Mesothelial cell of epicardium (in vitro differentiated cells): ENCODE measurements at regions not wholly inside any gene's neighbourhood (a gene's known extent, or its start where the extent isn't known, plus 50 kb on each side); places are given as distances from the start of the nearest gene placed in this dataset.
A peak's percentile ranks its signal among the peaks of the same experiment; 100 is the strongest.
"Not testable (repeated sequence)": the region's sequence is repeated elsewhere in the genome, so short reads cannot be mapped to it uniquely, and the experiment has no call there.

ENCODE experiments used
- DNase-seq, 2 experiments: peaks; one replicate each; pipeline ENCODE4 v3.0.0; 2021; ENCODE audit warnings: low spot score in 2 of 2; ENCODE audit not compliant: unreplicated experiment in 2 of 2
- H3K27ac Mint-ChIP-seq: 2 replicates; pipeline ENCODE4 v1.8.0; 2021; ENCODE audit warnings: mixed read lengths
- H3K27me3 Mint-ChIP-seq: 2 replicates; pipeline ENCODE4 v1.8.0; 2021; ENCODE audit warnings: low read depth, mixed read lengths
- H3K36me3 Mint-ChIP-seq: 2 replicates; pipeline ENCODE4 v1.8.0; 2021; ENCODE audit warnings: mixed read lengths
- H3K4me1 Mint-ChIP-seq: 2 replicates; pipeline ENCODE4 v1.8.0; 2021; ENCODE audit warnings: mixed read lengths
- H3K4me3 Mint-ChIP-seq: 2 replicates; pipeline ENCODE4 v1.8.0; 2021; ENCODE audit warnings: mild to moderate bottlenecking, moderate library complexity, mixed read lengths
- H3K9me3 Mint-ChIP-seq: 2 replicates; pipeline ENCODE4 v1.8.0; 2021; ENCODE audit warnings: mixed read lengths
- CTCF ChIP-seq: fragments of 200-600 bp; sonication (generic); IDR thresholded peaks from one replicate; pipeline ENCODE4 v1.5.0; 2021; ENCODE audit warnings: antibody characterized with exemption; ENCODE audit not compliant: unreplicated experiment

DNA sequence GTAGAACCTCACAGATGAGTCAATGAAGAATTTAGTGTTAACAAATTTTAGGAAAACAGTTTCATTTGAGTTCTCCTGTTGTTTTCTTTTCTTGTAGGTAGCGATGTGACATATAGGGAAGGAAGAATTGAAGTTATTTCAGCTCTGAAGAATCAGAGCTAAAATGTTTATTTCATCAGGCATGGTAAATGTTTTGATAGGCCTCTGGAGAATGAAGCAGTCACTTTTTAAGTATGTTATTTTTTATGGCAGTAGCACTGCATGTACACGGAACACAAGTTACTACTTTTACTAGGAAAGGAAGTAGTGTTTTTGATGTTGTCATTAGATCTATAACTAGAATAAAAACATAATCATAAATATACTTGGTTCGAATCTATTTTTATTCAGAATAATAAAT is 1357.3 kb upstream of the CITED2 start:
- Mint-ChIP-seq H3K27ac (no peak overlapping the region), H3K36me3 (no peaks in the 10 kb centered on the region), H3K27me3 (no peaks in the 10 kb centered on the region), H3K9me3 (peaks cover 7% of the 10 kb centered on the region), H3K4me3 (no peak overlapping the region), H3K4me1 (peaks cover 25% of the 10 kb centered on the region)
- no peak for TF ChIP-seq CTCF
- DNase-seq, result no peak

DNA sequence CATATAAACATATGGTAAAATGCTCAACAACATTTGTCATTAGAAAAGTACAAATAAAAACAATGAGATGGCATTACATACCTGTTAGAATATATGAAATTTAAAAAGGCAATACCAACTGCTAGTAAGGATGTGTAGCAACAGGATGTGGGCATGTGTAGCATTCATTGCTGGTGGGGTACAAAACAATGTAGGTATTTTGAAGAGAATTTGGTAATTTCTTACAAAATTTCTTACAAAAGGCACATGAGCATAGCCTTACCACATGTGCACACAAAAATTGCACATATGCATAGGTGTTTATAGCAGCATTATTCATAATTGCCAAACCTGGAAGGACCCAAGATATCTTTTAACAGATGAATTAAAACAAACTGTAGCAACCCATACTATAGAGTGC is 1355.1 kb upstream of the CITED2 start:
- peaks cover 15% of the 10 kb centered on the region for H3K4me1 Mint-ChIP-seq
- H3K27ac Mint-ChIP-seq, result no peak overlapping the region
- peaks cover 2% of the 10 kb centered on the region for H3K36me3 Mint-ChIP-seq
- no peak for TF ChIP-seq CTCF
- no peak overlapping the region for H3K4me3 Mint-ChIP-seq
- no peaks in the 10 kb centered on the region for H3K27me3 Mint-ChIP-seq
- H3K9me3 Mint-ChIP-seq, result peaks cover 29% of the 10 kb centered on the region
- DNase-seq, result no peak

- Mint-ChIP-seq H3K36me3 (peaks cover 6% of the 10 kb centered on the region), H3K9me3 (peaks cover 27% of the 10 kb centered on the region)
These were observed 1343.6 kb upstream of the CITED2 start for GRCh38 chr6:140718021-140718420.

GRCh38 chr6:140713495-140713894 is 1339.0 kb upstream of the CITED2 start:
- Mint-ChIP-seq H3K9me3 (peaks cover 35% of the 10 kb centered on the region), H3K4me1 (peaks cover 4% of the 10 kb centered on the region), H3K36me3 (peaks cover 6% of the 10 kb centered on the region), H3K27ac (no peak overlapping the region), H3K4me3 (no peak overlapping the region), H3K27me3 (no peaks in the 10 kb centered on the region)
- TF ChIP-seq CTCF, result no peak
- no peak for DNase-seq

More at GRCh38 chr6:140718021-140718420, 1343.6 kb upstream of the CITED2 start:
- H3K4me3 Mint-ChIP-seq, result no peak overlapping the region
- no peak for TF ChIP-seq CTCF
- H3K27ac Mint-ChIP-seq, result no peak overlapping the region
- peaks cover 2% of the 10 kb centered on the region for H3K4me1 Mint-ChIP-seq
- no peaks in the 10 kb centered on the region for H3K27me3 Mint-ChIP-seq
- DNase-seq, result no peak

DNA sequence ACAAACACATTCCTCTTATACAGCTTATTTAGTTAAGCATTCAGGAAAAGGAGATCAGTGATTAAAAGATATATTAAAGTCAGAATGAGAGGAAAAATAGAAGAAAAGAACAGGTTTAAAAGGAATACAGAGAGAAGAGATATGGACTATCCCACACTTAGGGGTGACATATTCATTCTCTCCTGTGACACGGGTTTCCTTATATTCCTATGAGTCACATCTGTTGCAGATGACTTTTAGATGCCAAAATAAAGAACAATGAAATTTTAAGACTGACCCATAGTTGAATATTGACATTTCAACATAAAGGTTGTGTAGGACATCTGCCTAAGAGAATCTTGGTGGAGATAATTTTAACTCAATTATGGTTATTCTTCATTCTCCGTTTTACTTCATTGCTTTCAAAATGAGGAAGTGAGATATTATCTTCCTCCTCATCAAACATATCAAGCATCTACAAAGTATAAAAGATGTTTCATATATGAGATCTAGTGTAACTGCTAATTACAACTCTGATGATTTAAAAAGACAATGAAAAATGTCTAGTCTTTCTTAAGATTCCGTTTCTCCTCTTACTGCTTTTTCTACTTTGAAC is 1336.7 kb upstream of the CITED2 start:
- TF ChIP-seq CTCF, result no peak
- Mint-ChIP-seq H3K27ac (no peak overlapping the region), H3K4me1 (peaks cover 11% of the 10 kb centered on the region), H3K9me3 (peaks cover 18% of the 10 kb centered on the region), H3K27me3 (no peaks in the 10 kb centered on the region), H3K4me3 (no peak overlapping the region), H3K36me3 (peaks cover 2% of the 10 kb centered on the region)
- DNase-seq, result no peak

DNA sequence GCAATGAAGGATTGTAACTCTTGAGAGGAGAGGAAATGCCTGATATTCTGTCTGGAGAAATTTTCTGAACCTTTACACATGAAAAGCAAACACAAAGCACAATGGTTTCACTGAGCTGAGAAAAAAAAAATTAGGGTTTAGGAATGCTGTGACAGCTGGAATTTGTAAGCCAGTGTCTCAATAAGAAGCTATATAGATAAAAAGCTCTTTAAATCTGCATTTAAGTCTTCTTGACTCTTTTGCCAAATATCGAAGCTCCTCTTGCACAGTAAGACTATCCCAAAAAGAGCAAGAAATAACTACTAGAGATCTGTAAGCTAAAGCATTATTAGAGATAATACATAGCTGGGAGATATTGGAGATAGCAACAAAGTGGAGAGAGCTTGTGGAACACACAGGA is 1334.0 kb upstream of the CITED2 start:
- H3K27ac Mint-ChIP-seq, result peak overlapping the region; percentile 27
- H3K36me3 Mint-ChIP-seq, result peaks cover 4% of the 10 kb centered on the region
- TF ChIP-seq CTCF, result no peak
- no peak overlapping the region for H3K4me3 Mint-ChIP-seq
- H3K4me1 Mint-ChIP-seq, result peaks cover 11% of the 10 kb centered on the region
- DNase-seq, result no peak
- H3K9me3 Mint-ChIP-seq, result peaks cover 27% of the 10 kb centered on the region
- no peaks in the 10 kb centered on the region for H3K27me3 Mint-ChIP-seq

DNA sequence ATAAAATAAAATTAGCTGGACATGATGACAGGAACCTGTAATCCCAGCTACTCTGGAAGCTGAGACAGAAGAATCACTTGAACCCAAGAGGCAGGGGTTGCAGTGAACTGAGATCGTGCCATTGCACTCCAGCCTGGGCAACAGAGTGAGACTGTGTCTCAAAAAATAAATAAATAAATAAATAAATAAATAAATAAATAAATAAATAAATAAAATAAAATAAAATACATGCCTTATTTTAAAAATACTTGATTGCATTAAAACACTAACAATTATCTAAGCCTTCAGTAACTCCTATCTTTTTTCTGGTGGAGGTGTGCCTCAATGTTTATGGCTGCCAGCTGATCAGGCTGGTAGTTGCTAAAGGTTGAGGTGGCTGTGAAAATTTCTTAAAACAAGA is 1329.6 kb upstream of the CITED2 start:
- H3K4me1 Mint-ChIP-seq, H3K27me3 Mint-ChIP-seq: not testable (repeated sequence)

More for the DNA sequence above, 1329.6 kb upstream of the CITED2 start:
- DNase-seq, H3K27ac Mint-ChIP-seq, H3K36me3 Mint-ChIP-seq, H3K4me3 Mint-ChIP-seq: not testable (repeated sequence)
- peaks cover 33% of the 10 kb centered on the region for H3K9me3 Mint-ChIP-seq
